Pancreas (tissue), 10 donors: ENCODE measurements at regions not wholly inside any gene's neighbourhood (a gene's known extent, or its start where the extent isn't known, plus 50 kb on each side); places are given as distances from the start of the nearest gene placed in this dataset.

Source experiments
- ATAC-seq, 4 donors: fragments of 200-7000 bp; cut with Tn5 transposase; one replicate each; pipeline versions ENCODE4 v1.8.0 to v1.9.1; 2020; ENCODE audit warnings: mild to moderate bottlenecking in 4 of 4, moderate library complexity in 4 of 4
- DNase-seq, 6 donors: peaks; one replicate each; pipeline ENCODE4 v3.0.0-alpha.2; 2020
- FAIRE-seq: peaks from 2 replicates; lab custom pipeline; 2012; peaks lifted over from hg19 to GRCh38; lab: Jason Lieb, UNC
- H3K27ac ChIP-seq, 4 donors: fragments of 200-600 bp; sonication (generic); 1 replicate in 3 of 4; 2 replicates in 1 of 4; pipeline versions ENCODE4 v1.5.0 to v1.8.0; 2020
- H3K27me3 ChIP-seq, 4 donors: fragments of 200-600 bp; one replicate each; pipeline ENCODE4 v1.8.0; 2021
- H3K36me3 ChIP-seq, 3 donors: fragments of 200-600 bp; sonication (generic) in 1 of 3; one replicate each; pipeline versions ENCODE4 v1.5.0 to v1.8.0; 2020 to 2021
- H3K4me1 ChIP-seq, 3 donors: fragments of 200-600 bp; one replicate each; pipeline ENCODE4 v1.8.0; 2021
- H3K4me3 ChIP-seq, 4 donors: fragments of 200-600 bp; sonication (generic) in 2 of 4; one replicate each; pipeline versions ENCODE4 v1.5.0 to v1.8.0; 2020 to 2021
- H3K9me3 ChIP-seq, 4 donors: fragments of 200-600 bp; one replicate each; pipeline ENCODE4 v1.8.0; 2021
- CTCF ChIP-seq, 4 donors: fragments of 200-600 bp; sonication (generic) in 3 of 4; IDR thresholded peaks; one replicate each; pipeline versions ENCODE4 v1.5.0 to v1.8.0; 2021; ENCODE audit warnings: antibody characterized with exemption in 4 of 4
- WGBS, 2 donors: extraction: QIAGEN DNeasy Blood & Tissue Kit; methylation state at CpG; one replicate each; pipeline ENCODE4 v1.1.7; 2013; 5-methylcytosine and 5-hydroxymethylcytosine counted together
- intact Hi-C, 3 donors: fragments of 100-400 bp; cut with DNase I; formaldehyde crosslinking; loops; one replicate each; pipeline versions ENCODE4 v1.11.1 to v1.14.2; 2022
- donor health status: healthy with polysubstance abuse.
- donor health status: DM: no; HTN: no; CAD: no; lungs with moderate emphysema.
- donor health status: DM: no; HTN: no; CAD: no.
- donor health status: control.
- donor health status: control.
- donor health status: Bipolar disorder and iron deficiency.
- donor health status: DM: yes; HTN: yes; CAD: no.
- donor health status: DM: no; HTN: no; CAD: no.
- donor health status: DM: no; HTN: no; CAD: no.
- donor health status: DM: yes; HTN: yes; CAD: no.

- ATAC-seq (no peak), DNase-seq (no peak), FAIRE-seq (no peak)
- Histone ChIP-seq H3K27me3 (peaks cover 0 to 16% (median 4%) of the 10 kb centered on the region in 4 donors), H3K27ac (no peak overlapping the region), H3K4me1 (no peaks in the 10 kb centered on the region), H3K4me3 (no peak overlapping the region), H3K36me3 (no peaks in the 10 kb centered on the region), H3K9me3 (no peaks in the 10 kb centered on the region)
- WGBS, 2 donors = 56 to 83% methylated on average over 2 of the region's 2 CpGs
- no peak for TF ChIP-seq CTCF (IDR thresholded peaks at IDR 0.05)
- intact Hi-C loops = no loop called here
Observed at GRCh38 chr9:21567926-21568325, 85.8 kb upstream of the IFNE start.

GRCh38 chr9:21568484-21568883, 86.4 kb upstream of the IFNE start:
- DNase-seq = no peak
- Histone ChIP-seq H3K9me3 (no peaks in the 10 kb centered on the region), H3K4me1 (no peaks in the 10 kb centered on the region), H3K27ac (no peak overlapping the region), H3K27me3 (peaks cover 0 to 12% (median 4%) of the 10 kb centered on the region in 4 donors), H3K36me3 (no peaks in the 10 kb centered on the region), H3K4me3 (no peak overlapping the region)
- 57 to 65% methylated on average over 3 of the region's 3 CpGs for WGBS, 2 donors
- FAIRE-seq = no peak
- no peak for TF ChIP-seq CTCF (IDR thresholded peaks at IDR 0.05)
- ATAC-seq = no peak
- intact Hi-C loops = no loop called here

- no peak overlapping the region for H3K4me3 ChIP-seq
- FAIRE-seq = no peak
- no peak for DNase-seq
- no peak for TF ChIP-seq CTCF (IDR thresholded peaks at IDR 0.05)
- no peak for ATAC-seq
- H3K4me1 ChIP-seq = no peaks in the 10 kb centered on the region
- H3K27ac ChIP-seq = no peak overlapping the region
- no peaks in the 10 kb centered on the region for H3K36me3 ChIP-seq
- peaks cover 0 to 10% (median 4%) of the 10 kb centered on the region in 4 donors for H3K27me3 ChIP-seq
- H3K9me3 ChIP-seq = no peaks in the 10 kb centered on the region
- WGBS, 2 donors = 73 to 88% methylated on average over 1 of the region's 1 CpG
- intact Hi-C loops = loop anchor here in 1 of 3 donors (10.0 kb wide), 1 partner anchor 175 kb away; no protein-coding TSS in a partner anchor
Observed at GRCh38 chr9:21569721-21570120, 87.6 kb upstream of the IFNE start.

GRCh38 chr9:21570643-21571275, 88.6 kb upstream of the IFNE start:
- intact Hi-C loops = loop anchor here in 1 of 3 donors (10.0 kb wide), 1 partner anchor 176 kb away; no protein-coding TSS in a partner anchor
- no peak for FAIRE-seq
- H3K9me3 ChIP-seq = no peaks in the 10 kb centered on the region
- no peaks in the 10 kb centered on the region for H3K4me1 ChIP-seq
- no peak for ATAC-seq
- no peaks in the 10 kb centered on the region for H3K36me3 ChIP-seq
- WGBS, 2 donors = 57 to 68% methylated on average over 5 of the region's 5 CpGs
- no peak for DNase-seq
- no peak overlapping the region for H3K27ac ChIP-seq
- no peak for TF ChIP-seq CTCF (IDR thresholded peaks at IDR 0.05)
- peaks cover 0 to 10% (median 4%) of the 10 kb centered on the region in 4 donors for H3K27me3 ChIP-seq
- H3K4me3 ChIP-seq = no peak overlapping the region

GRCh38 chr9:21574261-21574660, 92.1 kb upstream of the IFNE start:
- H3K27ac ChIP-seq = no peak overlapping the region
- no peak for ATAC-seq
- 60 to 69% methylated on average over 1 of the region's 1 CpG for WGBS, 2 donors
- no peaks in the 10 kb centered on the region for H3K4me1 ChIP-seq
- no peak for DNase-seq
- intact Hi-C loops = loop anchor here in 1 of 3 donors (10.0 kb wide), 1 partner anchor 179 kb away; no protein-coding TSS in a partner anchor
- peaks cover 0 to 8% (median 2%) of the 10 kb centered on the region in 4 donors for H3K27me3 ChIP-seq
- no peak for FAIRE-seq
- no peaks in the 10 kb centered on the region for H3K9me3 ChIP-seq
- no peak for TF ChIP-seq CTCF (IDR thresholded peaks at IDR 0.05)
- H3K36me3 ChIP-seq = no peaks in the 10 kb centered on the region
- no peak overlapping the region for H3K4me3 ChIP-seq
